ENCODE measurements at regions not wholly inside any gene's neighbourhood (a gene's known extent, or its start where the extent isn't known, plus 50 kb on each side); places are given as distances from the start of the nearest gene placed in this dataset.
"Not testable (repeated sequence)": the region's sequence is repeated elsewhere in the genome, so short reads cannot be mapped to it uniquely, and the experiment has no call there.

GRCh38 chr3:88283242-88283592 lies 133.5 kb downstream of the C3orf38 start:
- TF ChIP-seq CTCF (IDR thresholded peaks at IDR 0.05; ENCODE audit: low read depth, low read length), result no peak
- DNase-seq (ENCODE audit: extremely low read depth, low read depth), result no peak

GRCh38 chr3:88291486-88291885 lies 141.7 kb downstream of the C3orf38 start:
- no peak for DNase-seq (ENCODE audit: extremely low read depth, low read depth)
- no peak for TF ChIP-seq CTCF (IDR thresholded peaks at IDR 0.05; ENCODE audit: low read depth, low read length)

GRCh38 chr3:88298189-88298588 lies 148.4 kb downstream of the C3orf38 start:
- DNase-seq (ENCODE audit: extremely low read depth, low read depth), result no peak
- no peak for TF ChIP-seq CTCF (IDR thresholded peaks at IDR 0.05; ENCODE audit: low read depth, low read length)

- no peak for TF ChIP-seq CTCF (IDR thresholded peaks at IDR 0.05; ENCODE audit: low read depth, low read length)
- DNase-seq (ENCODE audit: extremely low read depth, low read depth), result no peak
Observed at GRCh38 chr3:88301273-88301995, 151.7 kb downstream of the C3orf38 start.

GRCh38 chr3:88301996-88302393 lies 152.2 kb downstream of the C3orf38 start:
- no peak for TF ChIP-seq CTCF (IDR thresholded peaks at IDR 0.05; ENCODE audit: low read depth, low read length)

GRCh38 chr3:88303331-88303904 lies 153.7 kb downstream of the C3orf38 start:
- DNase-seq (ENCODE audit: extremely low read depth, low read depth), result not testable (repeated sequence)

More at GRCh38 chr3:88301996-88302393, 152.2 kb downstream of the C3orf38 start:
- DNase-seq (ENCODE audit: extremely low read depth, low read depth), result no peak

GRCh38 chr3:88307666-88308065 lies 157.9 kb downstream of the C3orf38 start:
- TF ChIP-seq CTCF (IDR thresholded peaks at IDR 0.05; ENCODE audit: low read depth, low read length), result no peak
- DNase-seq (ENCODE audit: extremely low read depth, low read depth), result no peak

GRCh38 chr3:88311826-88312225 lies 162.1 kb downstream of the C3orf38 start:
- DNase-seq (ENCODE audit: extremely low read depth, low read depth), result no peak
- TF ChIP-seq CTCF (IDR thresholded peaks at IDR 0.05; ENCODE audit: low read depth, low read length), result no peak

All from AG09319 (cell line).